ENCODE measurements at regions not wholly inside any gene's neighbourhood (a gene's known extent, or its start where the extent isn't known, plus 50 kb on each side); places are given as distances from the start of the nearest gene placed in this dataset.

GRCh38 chr7:116356979-116357378 is 142.6 kb upstream of the CAV2 start:
- intact Hi-C loops (cut with DNase I, micrococcal nuclease) = no loop called here
- Histone ChIP-seq H3K36me3 (ENCODE audit: low read depth) (no peaks in the 10 kb centered on the region), H3K9me3 (no peaks in the 10 kb centered on the region), H3K4me1 (ENCODE audit: low read depth) (no peaks in the 10 kb centered on the region), H3K4me3 (no peak overlapping the region)
- TF ChIP-seq CTCF (IDR thresholded peaks at IDR 0.05) = no peak
- ATAC-seq (no peak), DNase-seq (no peak)

GRCh38 chr7:116357781-116358670 is 141.5 kb upstream of the CAV2 start:
- ATAC-seq (no peak), DNase-seq (no peak)
- no peaks in the 10 kb centered on the region for H3K9me3 ChIP-seq
- no peak overlapping the region for H3K4me3 ChIP-seq
- TF ChIP-seq CTCF (IDR thresholded peaks at IDR 0.05) = no peak
- no peaks in the 10 kb centered on the region for H3K4me1 ChIP-seq (ENCODE audit: low read depth)
- no peaks in the 10 kb centered on the region for H3K36me3 ChIP-seq (ENCODE audit: low read depth)
- intact Hi-C loops (cut with DNase I, micrococcal nuclease) = no loop called here

- no peaks in the 10 kb centered on the region for H3K9me3 ChIP-seq
- H3K36me3 ChIP-seq (ENCODE audit: low read depth) = no peaks in the 10 kb centered on the region
- ATAC-seq (no peak), DNase-seq (no peak)
- intact Hi-C loops (cut with DNase I, micrococcal nuclease) = no loop called here
- TF ChIP-seq CTCF (IDR thresholded peaks at IDR 0.05) = no peak
- H3K4me3 ChIP-seq = no peak overlapping the region
- no peaks in the 10 kb centered on the region for H3K4me1 ChIP-seq (ENCODE audit: low read depth)
These were observed 137.8 kb upstream of the CAV2 start for GRCh38 chr7:116361767-116362166.

GRCh38 chr7:116363637-116364432 is 135.7 kb upstream of the CAV2 start:
- H3K36me3 ChIP-seq (ENCODE audit: low read depth) = no peaks in the 10 kb centered on the region
- intact Hi-C loops (cut with DNase I, micrococcal nuclease) = no loop called here
- H3K4me1 ChIP-seq (ENCODE audit: low read depth) = no peaks in the 10 kb centered on the region
- no peak for TF ChIP-seq CTCF (IDR thresholded peaks at IDR 0.05)
- H3K4me3 ChIP-seq = no peak overlapping the region
- no peaks in the 10 kb centered on the region for H3K9me3 ChIP-seq
- no peak for ATAC-seq
- DNase-seq = no peak

- DNase-seq = no peak
- TF ChIP-seq CTCF (IDR thresholded peaks at IDR 0.05) = no peak
- H3K9me3 ChIP-seq = no peaks in the 10 kb centered on the region
- no peak for ATAC-seq
- H3K36me3 ChIP-seq (ENCODE audit: low read depth) = no peaks in the 10 kb centered on the region
- intact Hi-C loops (cut with DNase I, micrococcal nuclease) = no loop called here
- no peak overlapping the region for H3K4me3 ChIP-seq
- no peaks in the 10 kb centered on the region for H3K4me1 ChIP-seq (ENCODE audit: low read depth)
These were observed 135.1 kb upstream of the CAV2 start for GRCh38 chr7:116364469-116364868.
